Ovary (tissue), 3 donors: ENCODE measurements at regions not wholly inside any gene's neighbourhood (a gene's known extent, or its start where the extent isn't known, plus 50 kb on each side); places are given as distances from the start of the nearest gene placed in this dataset.
"Not testable (repeated sequence)": the region's sequence is repeated elsewhere in the genome, so short reads cannot be mapped to it uniquely, and the experiment has no call there.

Source experiments
- CTCF ChIP-seq, 3 donors: fragments of 450-650 bp in 2 of 3; fragments of 200-600 bp in 1 of 3; IDR thresholded peaks; one replicate each; pipeline versions ENCODE4 v1.5.1 to v1.8.0; 2016 to 2022; ENCODE audit warnings: antibody characterized with exemption in 3 of 3, mild to moderate bottlenecking in 1 of 3
- POLR2A ChIP-seq: fragments of 450-650 bp; IDR thresholded peaks from one replicate; pipeline ENCODE4 v1.6.1; 2017; ENCODE audit warnings: antibody characterized with exemption, mild to moderate bottlenecking, moderate library complexity
- donor health status: DM: no; HTN: no; CAD: no.

- not testable (repeated sequence) for TF ChIP-seq CTCF (IDR thresholded peaks at IDR 0.05); POLR2A
These were observed 715.0 kb upstream of the ADGRB3 start for GRCh38 chr6:67920040-67920439.
